Mesenchymal stem cell (in vitro differentiated cells and primary cell): ENCODE measurements at regions not wholly inside any gene's neighbourhood (a gene's known extent, or its start where the extent isn't known, plus 50 kb on each side); places are given as distances from the start of the nearest gene placed in this dataset.
"Not testable (repeated sequence)": the region's sequence is repeated elsewhere in the genome, so short reads cannot be mapped to it uniquely, and the experiment has no call there.

Source experiments
- DNase-seq: peaks from one replicate; pipeline ENCODE4 v3.0.0-alpha.2; 2013
- H2AFZ ChIP-seq: one replicate; pipeline ENCODE4 v1.6.1; 2013; ENCODE audit warnings: low read depth, mild to moderate bottlenecking, control low read depth, inconsistent platforms, low read length, moderate library complexity
- H2AK5ac ChIP-seq: 2 replicates; pipeline ENCODE4 v1.6.1; 2013; ENCODE audit warnings: low read length, moderate library complexity, mild to moderate bottlenecking, inconsistent platforms; ENCODE audit not compliant: severe bottlenecking
- H2BK120ac ChIP-seq: one replicate; pipeline ENCODE4 v1.6.1; 2013; ENCODE audit warnings: low read depth, mild to moderate bottlenecking, inconsistent platforms, low read length, moderate library complexity
- H2BK12ac ChIP-seq, 2 experiments: one replicate each; pipeline ENCODE4 v1.6.1; 2013; ENCODE audit warnings: inconsistent platforms in 2 of 2, low read length in 2 of 2, mild to moderate bottlenecking in 2 of 2, moderate library complexity in 2 of 2, control low read depth in 1 of 2
- H2BK15ac ChIP-seq: one replicate; pipeline ENCODE4 v1.6.1; 2013; ENCODE audit warnings: mild to moderate bottlenecking, low read depth, inconsistent platforms; ENCODE audit not compliant: poor library complexity, severe bottlenecking
- H2BK5ac ChIP-seq: 2 replicates; pipeline ENCODE4 v1.6.1; 2013; ENCODE audit warnings: low read depth, mild to moderate bottlenecking, low read length, control low read depth, inconsistent platforms; ENCODE audit not compliant: poor library complexity, severe bottlenecking
- H3K14ac ChIP-seq, 2 experiments: one replicate each; pipeline ENCODE4 v1.6.1; 2013; ENCODE audit warnings: inconsistent platforms in 2 of 2, low read length in 2 of 2, control low read depth in 1 of 2, mild to moderate bottlenecking in 1 of 2, moderate library complexity in 1 of 2
- H3K18ac ChIP-seq, 2 experiments: one replicate each; pipeline ENCODE4 v1.6.1; 2013; ENCODE audit warnings: inconsistent platforms in 2 of 2, low read length in 2 of 2, control low read depth in 1 of 2, low read depth in 1 of 2, mild to moderate bottlenecking in 1 of 2
- H3K23ac ChIP-seq, 2 experiments: one replicate each; pipeline ENCODE4 v1.6.1; 2013; ENCODE audit warnings: inconsistent platforms in 2 of 2, low read length in 2 of 2, mild to moderate bottlenecking in 2 of 2, moderate library complexity in 2 of 2, control low read depth in 1 of 2
- H3K27ac ChIP-seq: 2 replicates; pipeline ENCODE4 v1.5.1; 2013; ENCODE audit warnings: mild to moderate bottlenecking, moderate library complexity, low read length, control low read depth, inconsistent platforms; ENCODE audit not compliant: poor library complexity, severe bottlenecking
- H3K27me3 ChIP-seq, 2 experiments: 2 replicates each; pipeline versions ENCODE4 v1.6.1 to v1.7.0; 2013; ENCODE audit warnings: low read length in 2 of 2, mild to moderate bottlenecking in 2 of 2, moderate library complexity in 2 of 2, control low read depth in 1 of 2, inconsistent platforms in 1 of 2; ENCODE audit not compliant: control insufficient read depth in 1 of 2, insufficient read depth in 1 of 2
- H3K36me3 ChIP-seq, 2 experiments: 2 replicates each; pipeline versions ENCODE4 v1.6.1 to v1.7.0; 2013; ENCODE audit warnings: low read length in 2 of 2, control low read depth in 1 of 2, inconsistent platforms in 1 of 2, low read depth in 1 of 2, mild to moderate bottlenecking in 1 of 2; ENCODE audit not compliant: insufficient read depth in 2 of 2, control insufficient read depth in 1 of 2
- H3K4ac ChIP-seq, 2 experiments: one replicate each; pipeline ENCODE4 v1.6.1; 2013; ENCODE audit warnings: inconsistent platforms in 2 of 2, low read length in 2 of 2, mild to moderate bottlenecking in 2 of 2, moderate library complexity in 2 of 2, control low read depth in 1 of 2, low read depth in 1 of 2
- H3K4me1 ChIP-seq: 2 replicates; pipeline ENCODE4 v1.6.1; 2013; ENCODE audit warnings: low read depth, low read length, control low read depth; ENCODE audit not compliant: control insufficient read depth, insufficient read depth
- H3K4me2 ChIP-seq: 2 replicates; pipeline ENCODE4 v1.6.1; 2013; ENCODE audit warnings: low read length, mild to moderate bottlenecking, inconsistent platforms; ENCODE audit not compliant: poor library complexity, severe bottlenecking
- H3K4me3 ChIP-seq, 2 experiments: 2 replicates each; pipeline versions ENCODE4 v1.5.1 to v1.7.0; 2013; ENCODE audit warnings: low read length in 2 of 2, mild to moderate bottlenecking in 2 of 2, control low read depth in 1 of 2, low read depth in 1 of 2; ENCODE audit not compliant: insufficient read depth in 1 of 2
- H3K79me1 ChIP-seq: replicated peaks from 2 replicates; pipeline ENCODE4 v1.6.1; 2013; ENCODE audit warnings: mild to moderate bottlenecking, control low read depth, low read length, inconsistent platforms; ENCODE audit not compliant: poor library complexity, severe bottlenecking
- H3K9ac ChIP-seq: 2 replicates; pipeline ENCODE4 v1.7.0; 2013; ENCODE audit warnings: mild to moderate bottlenecking, low read length, moderate library complexity
- H3K9me3 ChIP-seq: 2 replicates; pipeline ENCODE4 v1.7.0; 2013; ENCODE audit warnings: mild to moderate bottlenecking, low read length; ENCODE audit not compliant: control insufficient read depth
- H4K8ac ChIP-seq: one replicate; pipeline ENCODE4 v1.6.1; 2013; ENCODE audit warnings: inconsistent platforms, mild to moderate bottlenecking, low read length, moderate library complexity
- H4K91ac ChIP-seq: one replicate; pipeline ENCODE4 v1.6.1; 2013; ENCODE audit warnings: mild to moderate bottlenecking, low read length, inconsistent platforms
- WGBS: methylation state at CpG from one replicate; pipeline ENCODE4 v1.1.7; 2013; ENCODE audit warnings: mixed read lengths; 5-methylcytosine and 5-hydroxymethylcytosine counted together

GRCh38 chr4:184276346-184276745 is 58.7 kb upstream of the ENPP6 start:
- DNase-seq, H3K4me1 ChIP-seq, H3K4me2 ChIP-seq, H2BK15ac ChIP-seq, H3K14ac ChIP-seq, H3K27ac ChIP-seq, H2BK5ac ChIP-seq, H3K36me3 ChIP-seq, H3K9ac ChIP-seq, H2BK120ac ChIP-seq, H3K79me1 ChIP-seq, H2AK5ac ChIP-seq, H4K91ac ChIP-seq, H3K27me3 ChIP-seq, H2AFZ ChIP-seq, H3K4ac ChIP-seq, H4K8ac ChIP-seq, H3K4me3 ChIP-seq, H3K18ac ChIP-seq, H3K23ac ChIP-seq, H2BK12ac ChIP-seq: not testable (repeated sequence)
- WGBS, result 68% methylated on average over 4 of the region's 4 CpGs
- H3K9me3 ChIP-seq, result peaks cover 12% of the 10 kb centered on the region

GRCh38 chr4:184275766-184276165 is 58.1 kb upstream of the ENPP6 start:
- H2BK12ac ChIP-seq, result no peak overlapping the region
- no peaks in the 10 kb centered on the region for H3K79me1 ChIP-seq
- H2BK120ac ChIP-seq, result no peak overlapping the region
- H2BK15ac ChIP-seq, result no peak overlapping the region
- no peak overlapping the region for H4K8ac ChIP-seq
- peaks cover 5% of the 10 kb centered on the region for H3K4me1 ChIP-seq
- no peaks in the 10 kb centered on the region for H3K27me3 ChIP-seq
- peaks cover 12% of the 10 kb centered on the region for H3K9me3 ChIP-seq
- no peak overlapping the region for H4K91ac ChIP-seq
- no peak overlapping the region for H3K4ac ChIP-seq
- no peak overlapping the region for H3K27ac ChIP-seq
- H2BK5ac ChIP-seq, result no peak overlapping the region
- 90% methylated on average over 2 of the region's 2 CpGs for WGBS
- H3K18ac ChIP-seq, result no peak overlapping the region
- no peak overlapping the region for H2AK5ac ChIP-seq
- no peak overlapping the region for H3K14ac ChIP-seq
- H2AFZ ChIP-seq, result no peak overlapping the region
- no peaks in the 10 kb centered on the region for H3K36me3 ChIP-seq
- H3K4me3 ChIP-seq, result no peak overlapping the region
- DNase-seq, result no peak
- H3K23ac ChIP-seq, result no peak overlapping the region
- H3K9ac ChIP-seq, result no peak overlapping the region
- no peak overlapping the region for H3K4me2 ChIP-seq

GRCh38 chr4:184274286-184274951 is 56.7 kb upstream of the ENPP6 start:
- Histone ChIP-seq H2AFZ (peak overlapping the region; percentile 83), H2AK5ac (no peak overlapping the region), H4K91ac (no peak overlapping the region), H2BK12ac (peak overlapping the region in 1 of 2 experiments; percentile 2), H4K8ac (peak overlapping the region; percentile 22), H3K18ac (peak overlapping the region in 1 of 2 experiments; percentile 37), H3K79me1 (no peaks in the 10 kb centered on the region), H3K23ac (no peak overlapping the region), H3K4ac (peak overlapping the region in 1 of 2 experiments; percentile 17), H3K9ac (peak overlapping the region; percentile 68), H3K14ac (no peak overlapping the region), H3K4me1 (peaks cover 3% of the 10 kb centered on the region), H3K27me3 (no peaks in the 10 kb centered on the region), H2BK15ac (no peak overlapping the region), H3K27ac (no peak overlapping the region), H2BK120ac (no peak overlapping the region), H3K4me3 (peak overlapping the region in 1 of 2 experiments; percentile 2), H3K36me3 (no peaks in the 10 kb centered on the region), H3K9me3 (peaks cover 12% of the 10 kb centered on the region), H3K4me2 (no peak overlapping the region), H2BK5ac (no peak overlapping the region)
- peak; percentile 10 for DNase-seq
- WGBS, result 82% methylated on average over 6 of the region's 6 CpGs

GRCh38 chr4:184273166-184274147 is 55.8 kb upstream of the ENPP6 start:
- DNase-seq, result no peak
- H3K27me3 ChIP-seq, result no peaks in the 10 kb centered on the region
- no peak overlapping the region for H2BK12ac ChIP-seq
- no peak overlapping the region for H4K91ac ChIP-seq
- no peak overlapping the region for H2AK5ac ChIP-seq
- H2BK120ac ChIP-seq, result no peak overlapping the region
- peak overlapping the region in 1 of 2 experiments; percentile 2 for H3K4me3 ChIP-seq
- 88% methylated on average over 17 of the region's 17 CpGs for WGBS
- no peak overlapping the region for H2BK5ac ChIP-seq
- no peak overlapping the region for H4K8ac ChIP-seq
- no peak overlapping the region for H3K14ac ChIP-seq
- no peak overlapping the region for H2AFZ ChIP-seq
- H3K9ac ChIP-seq, result peak overlapping the region; percentile 68
- no peaks in the 10 kb centered on the region for H3K36me3 ChIP-seq
- no peak overlapping the region for H3K27ac ChIP-seq
- peaks cover 3% of the 10 kb centered on the region for H3K4me1 ChIP-seq
- no peak overlapping the region for H3K4me2 ChIP-seq
- H3K79me1 ChIP-seq, result no peaks in the 10 kb centered on the region
- H3K18ac ChIP-seq, result no peak overlapping the region
- H3K9me3 ChIP-seq, result peaks cover 12% of the 10 kb centered on the region
- H3K4ac ChIP-seq, result no peak overlapping the region
- H3K23ac ChIP-seq, result no peak overlapping the region
- no peak overlapping the region for H2BK15ac ChIP-seq
